ENCODE measurements at regions not wholly inside any gene's neighbourhood (a gene's known extent, or its start where the extent isn't known, plus 50 kb on each side); places are given as distances from the start of the nearest gene placed in this dataset.
"Not testable (repeated sequence)": the region's sequence is repeated elsewhere in the genome, so short reads cannot be mapped to it uniquely, and the experiment has no call there.

- no peak for DNase-seq (ENCODE audit: low spot score)
These were observed 404.4 kb downstream of the CYLC2 start for GRCh38 chr9:103399535-103399934.

- DNase-seq (ENCODE audit: low spot score), result no peak
These were observed 412.1 kb downstream of the CYLC2 start for GRCh38 chr9:103407260-103407659.

- DNase-seq (ENCODE audit: low spot score), result peak; percentile 11
These were observed 414.9 kb downstream of the CYLC2 start for GRCh38 chr9:103410059-103410458.

GRCh38 chr9:103427696-103428095 is 432.6 kb downstream of the CYLC2 start:
- DNase-seq (ENCODE audit: low spot score), result no peak

- DNase-seq (ENCODE audit: low spot score), result no peak
These were observed 435.3 kb downstream of the CYLC2 start for GRCh38 chr9:103430469-103430868.

GRCh38 chr9:103431809-103432208 is 436.7 kb downstream of the CYLC2 start:
- DNase-seq (ENCODE audit: low spot score), result no peak

- DNase-seq (ENCODE audit: low spot score), result no peak
These were observed 449.0 kb downstream of the CYLC2 start for GRCh38 chr9:103444176-103444575.

- no peak for DNase-seq (ENCODE audit: low spot score)
These were observed 463.7 kb downstream of the CYLC2 start for GRCh38 chr9:103458826-103459225.

- DNase-seq (ENCODE audit: low spot score), result no peak
These were observed 476.1 kb downstream of the CYLC2 start for GRCh38 chr9:103471241-103471640.

GRCh38 chr9:103474156-103474555 is 479.0 kb downstream of the CYLC2 start:
- no peak for DNase-seq (ENCODE audit: low spot score)

GRCh38 chr9:103483471-103484096 is 488.5 kb downstream of the CYLC2 start:
- no peak for DNase-seq (ENCODE audit: low spot score)

- no peak for DNase-seq (ENCODE audit: low spot score)
These were observed 490.0 kb downstream of the CYLC2 start for GRCh38 chr9:103485138-103485537.

GRCh38 chr9:103514767-103515166 is 519.6 kb downstream of the CYLC2 start:
- DNase-seq (ENCODE audit: low spot score), result no peak

GRCh38 chr9:103522409-103522808 is 527.3 kb downstream of the CYLC2 start:
- no peak for DNase-seq (ENCODE audit: low spot score)

- DNase-seq (ENCODE audit: low spot score), result peak; percentile 5
These were observed 535.8 kb downstream of the CYLC2 start for GRCh38 chr9:103530934-103531333.

- DNase-seq (ENCODE audit: low spot score), result no peak
These were observed 538.2 kb downstream of the CYLC2 start for GRCh38 chr9:103533318-103533717.

- no peak for DNase-seq (ENCODE audit: low spot score)
These were observed 542.3 kb downstream of the CYLC2 start for GRCh38 chr9:103537426-103537825.

GRCh38 chr9:103545260-103545659 is 548.8 kb upstream of the SMC2 start:
- DNase-seq (ENCODE audit: low spot score), result no peak

- DNase-seq (ENCODE audit: low spot score), result no peak
These were observed 541.4 kb upstream of the SMC2 start for GRCh38 chr9:103552712-103553111.

GRCh38 chr9:103574056-103574455 is 520.1 kb upstream of the SMC2 start:
- DNase-seq (ENCODE audit: low spot score), result no peak

GRCh38 chr9:103586721-103587120 is 507.4 kb upstream of the SMC2 start:
- no peak for DNase-seq (ENCODE audit: low spot score)

GRCh38 chr9:103601287-103601686 is 492.8 kb upstream of the SMC2 start:
- no peak for DNase-seq (ENCODE audit: low spot score)

- DNase-seq (ENCODE audit: low spot score), result not testable (repeated sequence)
These were observed 482.2 kb upstream of the SMC2 start for GRCh38 chr9:103611950-103612349.

GRCh38 chr9:103615994-103616393 is 478.1 kb upstream of the SMC2 start:
- DNase-seq (ENCODE audit: low spot score), result no peak
